HL-60/S4 treated with retinoic acid at 250 ng/mL for 4 days and 3 days (cell line): ENCODE measurements at regions not wholly inside any gene's neighbourhood (a gene's known extent, or its start where the extent isn't known, plus 50 kb on each side); places are given as distances from the start of the nearest gene placed in this dataset.

Experiments
- in situ Hi-C: fragments of 300-500 bp; cut with MboI; formaldehyde crosslinking; loops from 2 replicates; pipeline ENCODE4 v1.7.0; 2022; ENCODE audit warnings: low sequenced_read_pairs

DNA sequence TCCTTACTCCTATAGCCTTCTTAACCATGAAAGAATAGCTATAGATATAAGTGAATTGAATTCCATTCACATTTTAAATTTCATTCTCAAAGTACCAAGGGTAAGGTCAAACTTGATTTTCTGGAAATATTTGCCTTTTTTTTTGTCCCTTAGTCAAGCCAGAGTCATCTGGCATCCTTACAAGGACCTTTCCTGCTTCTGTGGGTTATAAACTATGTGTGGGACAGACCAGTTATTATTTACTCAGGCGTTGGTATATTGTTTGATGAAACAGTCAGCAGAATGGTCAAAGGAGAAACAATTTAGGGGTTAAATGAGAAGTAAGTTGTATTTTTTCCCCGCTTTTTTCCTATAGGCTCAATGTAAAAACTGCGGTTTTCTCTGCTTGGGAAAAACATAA lies 1103.2 kb upstream of the ZEB2 start:
- in situ Hi-C loops, result no loop called here

DNA sequence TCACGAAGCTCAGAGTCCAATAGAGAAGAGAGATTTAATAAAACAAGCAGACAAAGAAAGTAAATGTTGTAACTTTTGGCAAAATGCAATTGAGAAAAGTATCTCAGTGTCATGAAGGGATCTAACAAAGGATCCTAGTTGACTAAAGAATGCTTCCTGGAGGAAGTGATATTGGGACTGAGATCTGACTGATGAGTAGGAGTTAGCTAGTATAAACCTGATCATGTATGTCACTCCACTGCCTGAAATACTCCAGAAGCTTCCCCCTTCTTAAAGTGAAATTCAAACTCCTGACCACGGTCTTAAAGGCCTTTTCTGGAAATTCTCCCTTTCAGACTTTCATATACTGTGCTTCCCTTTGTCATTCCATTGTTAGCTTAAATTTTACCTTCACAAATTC lies 1102.4 kb upstream of the ZEB2 start:
- in situ Hi-C loops, result no loop called here

DNA sequence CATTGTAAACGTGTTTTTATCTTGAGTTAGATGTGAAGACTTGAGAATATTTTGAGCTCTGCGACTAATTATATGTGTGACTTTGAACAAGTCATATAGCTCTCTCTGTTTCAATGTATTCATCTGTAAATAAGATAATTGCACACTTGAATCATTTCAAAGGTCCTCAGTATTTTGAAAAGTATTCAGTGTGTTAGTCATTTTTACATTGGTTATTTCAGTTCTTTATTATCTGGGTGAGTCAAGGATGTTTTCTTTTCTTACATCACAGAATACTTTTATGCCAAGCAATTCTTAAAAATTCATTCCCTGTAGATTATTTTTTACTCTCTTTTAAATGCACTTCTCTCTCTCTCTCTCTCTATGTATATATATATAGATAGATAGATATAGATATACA lies 1098.0 kb upstream of the ZEB2 start:
- in situ Hi-C loops, result no loop called here

DNA sequence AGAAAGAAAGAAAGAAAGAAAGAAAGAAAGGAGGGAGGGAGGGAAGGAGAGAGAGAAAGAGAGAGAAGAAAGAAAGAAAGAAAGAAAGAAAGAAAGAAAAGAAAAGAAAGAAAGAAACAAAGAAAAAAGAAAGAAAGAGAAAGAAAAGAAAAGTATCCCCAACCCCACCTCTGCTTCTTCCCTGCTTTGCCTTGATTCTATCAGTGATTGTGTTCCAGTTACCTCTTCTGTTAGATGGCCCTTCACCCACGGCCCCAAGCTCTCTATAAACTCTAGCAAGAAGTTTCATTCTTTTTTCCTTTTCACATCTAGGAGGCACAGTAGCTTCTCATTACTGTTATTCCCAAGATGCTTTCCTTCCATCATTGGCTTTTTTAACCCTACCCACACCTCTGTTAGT lies 1097.5 kb upstream of the ZEB2 start:
- in situ Hi-C loops, result no loop called here

DNA sequence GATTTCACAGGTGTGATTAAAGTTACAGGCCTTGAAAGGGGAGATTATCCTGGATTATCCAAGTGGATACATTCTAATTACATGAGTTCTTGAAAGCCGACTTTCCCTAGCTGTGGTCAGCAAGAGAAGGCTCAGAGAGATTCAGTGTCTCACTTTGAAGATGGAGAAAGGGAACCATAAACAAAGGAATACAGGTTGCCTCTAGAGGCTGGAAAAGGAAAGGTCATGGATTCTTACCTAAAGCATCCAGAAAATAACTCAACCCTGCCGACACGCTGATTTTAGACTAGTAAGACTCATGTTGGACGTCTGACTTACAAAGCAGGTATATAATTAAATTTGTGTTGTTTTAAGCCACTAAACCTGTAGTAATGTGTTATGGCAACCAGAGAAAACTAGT lies 1095.7 kb upstream of the ZEB2 start:
- in situ Hi-C loops, result no loop called here

DNA sequence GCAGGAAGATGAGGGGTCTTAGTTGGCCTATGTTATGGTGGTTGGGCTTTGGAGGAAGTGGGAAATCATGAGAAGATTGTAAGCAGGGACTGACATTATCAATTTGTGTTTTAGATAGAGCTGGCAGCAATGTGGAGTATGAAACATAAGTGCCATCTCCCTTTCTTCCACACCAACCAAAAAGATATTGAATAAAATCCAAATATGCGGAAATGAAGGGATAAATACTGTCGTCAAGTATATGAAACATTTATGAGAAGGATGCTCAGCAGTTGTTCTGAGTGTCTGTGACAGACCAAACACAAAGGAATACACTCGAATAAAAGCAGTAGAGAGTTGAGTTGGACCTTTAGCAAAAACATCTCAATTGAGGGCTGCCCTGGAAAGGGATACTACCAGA lies 1090.0 kb upstream of the ZEB2 start:
- in situ Hi-C loops, result no loop called here

DNA sequence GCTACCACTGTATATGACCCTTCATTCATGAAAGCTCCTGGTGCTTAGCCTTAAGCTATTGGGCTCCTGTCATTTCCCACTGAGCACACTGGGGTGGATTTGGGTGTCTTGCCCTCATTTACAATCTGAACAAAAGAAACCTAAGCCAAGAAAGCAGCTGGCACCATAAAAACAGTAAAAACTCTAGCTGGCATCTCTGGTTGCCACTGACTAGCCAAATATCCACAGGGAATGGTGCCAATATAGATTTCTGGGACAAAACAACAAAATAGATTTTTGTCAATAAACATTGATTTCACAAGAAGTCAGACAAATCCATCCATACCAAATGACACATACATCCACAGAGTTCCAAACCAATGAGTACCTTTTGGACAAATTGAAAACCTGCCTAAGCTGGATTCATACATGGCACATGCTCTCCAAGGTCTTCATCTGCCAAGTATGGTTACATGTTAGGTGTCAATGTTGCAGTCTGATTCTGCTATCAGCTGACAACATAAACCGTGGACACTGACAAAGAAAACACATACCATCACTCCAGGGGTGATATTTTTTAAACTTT lies 1081.5 kb upstream of the ZEB2 start:
- in situ Hi-C loops, result no loop called here

DNA sequence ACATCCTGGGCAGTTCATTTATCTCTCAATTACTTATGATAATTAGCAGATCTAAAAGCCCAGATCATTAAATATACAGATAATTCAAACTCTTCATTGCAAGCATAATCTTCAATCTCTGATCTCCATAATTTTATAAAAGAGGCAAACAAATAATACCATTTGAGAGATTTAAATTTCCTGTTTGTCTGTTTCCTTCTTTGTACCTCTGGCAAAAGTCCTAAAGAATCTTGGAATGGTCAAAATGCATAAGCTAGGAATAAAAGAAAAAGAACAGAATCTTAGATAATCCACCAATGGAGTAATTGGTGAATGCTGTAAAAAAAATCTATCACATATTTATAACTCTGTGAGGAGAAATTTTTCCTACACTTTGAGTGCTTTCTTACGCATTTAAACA lies 1080.9 kb upstream of the ZEB2 start:
- in situ Hi-C loops, result no loop called here

DNA sequence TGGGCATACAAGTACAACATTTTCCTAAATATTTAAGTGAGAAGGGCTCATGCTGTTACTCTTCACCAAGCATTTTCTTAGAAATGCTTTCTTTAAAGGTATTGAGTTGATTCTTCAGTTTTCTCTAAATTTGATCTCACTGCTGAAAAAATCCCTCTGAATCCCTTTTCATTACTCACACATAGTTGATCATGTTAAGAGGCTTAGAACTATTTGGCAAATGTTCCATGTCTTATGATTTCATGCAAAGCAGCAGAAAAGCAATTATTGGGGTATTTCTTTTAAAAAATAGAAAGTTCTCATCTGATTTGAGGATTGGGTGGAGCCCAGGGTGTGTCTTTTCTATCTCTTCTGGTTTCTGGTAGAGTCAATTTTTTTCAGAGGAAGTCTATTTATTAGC lies 1079.8 kb upstream of the ZEB2 start:
- in situ Hi-C loops, result no loop called here

DNA sequence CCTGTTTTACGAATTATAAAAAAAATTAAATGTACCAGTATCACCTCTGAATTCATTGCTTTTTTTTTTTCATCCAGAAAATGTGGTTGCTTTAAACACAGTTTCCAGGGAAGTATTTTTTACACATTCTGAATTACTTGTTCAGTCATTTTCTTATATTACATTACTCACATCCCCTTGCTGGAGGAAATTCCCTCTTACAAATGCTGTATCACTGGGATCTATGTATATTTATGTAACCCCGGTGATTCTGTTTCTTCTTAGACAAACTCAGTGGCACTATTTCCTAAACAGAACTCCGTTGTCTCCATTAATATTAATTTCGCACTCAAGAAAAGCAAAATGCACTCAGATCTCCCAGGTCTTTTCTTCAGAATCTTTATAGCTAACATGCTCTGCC lies 1078.5 kb upstream of the ZEB2 start:
- in situ Hi-C loops, result no loop called here

DNA sequence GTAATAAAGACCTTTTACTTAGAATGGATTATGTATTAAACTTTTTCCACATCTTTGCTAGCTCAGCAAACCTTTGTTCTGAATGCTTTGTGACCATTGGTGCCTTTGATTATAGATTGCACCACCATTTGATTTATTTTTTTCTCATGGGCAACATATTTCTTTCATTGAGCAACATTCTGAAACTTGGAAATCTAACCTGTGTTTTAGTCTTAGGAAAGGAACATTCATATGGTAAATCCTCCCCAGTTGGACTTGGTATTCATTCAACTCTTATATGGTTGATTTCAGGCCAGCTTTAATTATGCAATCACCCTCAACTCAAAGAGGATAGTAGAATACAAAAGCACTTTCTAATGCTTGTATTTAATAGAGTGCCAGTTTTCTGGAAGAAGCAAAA lies 1077.9 kb upstream of the ZEB2 start:
- in situ Hi-C loops, result no loop called here

DNA sequence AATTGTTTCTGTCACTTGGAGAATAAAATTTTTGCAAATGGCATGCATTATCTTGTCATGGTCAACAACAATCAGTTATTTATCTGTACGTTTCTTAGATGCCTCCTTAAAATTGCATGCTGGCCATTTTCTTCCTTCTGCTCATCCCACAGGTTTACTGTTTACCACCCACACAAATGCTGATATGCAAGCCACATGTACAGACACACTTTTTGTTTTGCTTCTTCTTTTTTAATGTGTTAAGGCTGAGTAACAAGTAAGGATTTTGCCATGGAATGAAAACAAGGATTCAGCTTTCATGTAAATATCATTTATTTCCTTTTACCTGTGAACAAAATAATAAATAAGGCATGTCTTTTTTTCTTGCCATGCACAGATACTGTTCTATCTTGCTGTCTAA lies 1077.1 kb upstream of the ZEB2 start:
- in situ Hi-C loops, result no loop called here

DNA sequence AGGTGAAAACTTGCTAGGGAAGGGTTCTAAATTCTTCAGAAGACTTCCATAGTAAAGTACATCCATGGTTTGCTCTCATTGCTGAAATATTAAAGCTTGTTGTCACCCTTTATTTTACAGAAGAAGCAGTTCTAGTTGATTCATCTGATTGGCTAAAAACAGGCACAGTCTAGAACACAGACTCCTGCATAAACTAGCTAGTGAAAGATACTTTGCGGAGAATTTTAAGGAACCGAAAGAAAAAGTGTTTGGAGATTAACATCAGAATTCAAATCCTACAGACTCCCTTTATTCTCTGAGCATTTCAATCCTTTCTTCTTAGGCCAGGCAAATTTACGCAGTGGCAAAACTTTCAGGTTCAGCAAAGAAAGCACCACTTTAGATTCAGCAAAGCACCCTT lies 1076.5 kb upstream of the ZEB2 start:
- in situ Hi-C loops, result no loop called here

DNA sequence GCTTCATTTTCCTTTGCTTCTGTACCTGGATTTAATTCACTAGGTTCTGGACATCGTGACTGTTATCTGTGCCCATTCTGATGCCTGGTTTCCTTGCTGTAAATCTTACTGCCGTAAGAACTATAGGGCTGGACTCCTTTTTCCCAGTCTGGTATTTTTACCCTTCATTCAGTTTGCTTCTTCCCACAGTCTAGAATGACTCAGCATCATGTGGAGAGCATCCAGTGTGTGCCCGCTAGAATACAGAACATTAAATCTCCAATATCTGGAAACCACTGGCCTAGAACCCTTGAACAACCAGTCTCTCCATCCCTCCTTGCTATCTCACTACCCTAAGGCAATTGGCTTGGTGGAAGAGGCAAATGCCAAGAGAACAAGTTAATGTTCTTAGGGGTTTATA lies 1075.4 kb upstream of the ZEB2 start:
- in situ Hi-C loops, result no loop called here

DNA sequence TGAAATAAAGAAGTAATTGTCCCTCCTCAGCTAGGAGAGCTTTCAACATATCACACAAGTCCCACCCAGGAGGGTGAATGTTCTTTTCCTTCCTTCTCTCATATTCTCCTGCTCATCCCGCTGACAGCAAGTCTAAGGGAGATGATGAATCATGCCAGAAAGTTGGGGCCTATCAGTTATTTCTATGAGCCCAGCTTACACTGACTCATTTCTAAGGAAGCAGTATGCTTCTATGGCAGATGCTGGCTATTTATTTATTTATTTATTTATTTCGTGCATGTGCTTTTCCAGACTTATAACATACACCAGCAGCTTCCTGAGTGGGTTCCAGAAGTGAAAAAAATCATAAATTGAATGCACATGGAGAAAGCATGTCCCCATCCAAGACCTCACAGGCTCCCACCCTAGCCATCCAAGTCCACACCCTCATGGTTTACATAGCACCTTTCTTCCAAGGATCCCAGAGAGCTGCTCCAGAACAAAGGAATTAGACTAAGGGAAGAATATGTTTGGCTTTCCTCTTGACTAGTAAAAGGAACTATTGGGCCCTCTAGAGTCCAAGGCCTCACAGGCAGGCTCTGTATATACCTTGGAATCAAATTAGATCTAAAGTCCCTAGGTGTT lies 1074.2 kb upstream of the ZEB2 start:
- in situ Hi-C loops, result no loop called here

DNA sequence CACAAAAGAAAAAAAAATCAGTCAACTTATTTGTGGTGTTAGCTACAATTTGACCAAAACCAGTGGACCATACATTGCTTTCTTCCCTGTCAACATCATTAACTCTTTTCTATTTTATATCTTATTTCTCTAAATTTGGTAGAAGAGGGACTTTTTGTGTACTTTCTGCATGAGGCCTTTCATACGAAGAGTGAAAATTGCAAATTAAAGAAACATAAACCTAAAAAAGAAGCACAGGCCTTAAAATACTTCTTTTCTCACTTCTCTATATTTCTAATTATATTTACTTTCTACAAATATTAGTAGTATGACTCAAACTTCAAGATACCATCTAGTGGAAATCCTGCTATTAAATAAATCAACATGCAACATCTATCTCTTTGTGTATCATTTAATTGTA lies 1073.4 kb upstream of the ZEB2 start:
- in situ Hi-C loops, result no loop called here

DNA sequence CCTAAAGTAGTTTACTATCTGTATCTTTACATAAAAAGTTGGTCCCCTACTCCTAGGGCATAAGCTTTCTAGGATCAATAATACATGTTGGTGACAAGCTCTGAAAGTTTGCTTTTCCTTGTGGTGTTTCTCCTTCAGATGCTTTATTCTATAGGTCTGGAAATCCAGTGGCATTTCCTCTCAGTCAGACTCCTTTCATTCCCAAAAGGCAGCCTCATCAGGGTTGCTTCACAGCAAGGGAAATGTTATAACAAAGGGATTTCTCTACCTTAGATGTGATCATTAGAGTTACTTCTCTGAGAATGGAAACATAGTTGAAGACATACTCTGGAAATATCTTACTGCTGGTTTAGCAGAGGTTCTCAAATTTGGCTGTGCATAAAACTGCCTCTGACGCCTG lies 1072.4 kb upstream of the ZEB2 start:
- in situ Hi-C loops, result no loop called here

DNA sequence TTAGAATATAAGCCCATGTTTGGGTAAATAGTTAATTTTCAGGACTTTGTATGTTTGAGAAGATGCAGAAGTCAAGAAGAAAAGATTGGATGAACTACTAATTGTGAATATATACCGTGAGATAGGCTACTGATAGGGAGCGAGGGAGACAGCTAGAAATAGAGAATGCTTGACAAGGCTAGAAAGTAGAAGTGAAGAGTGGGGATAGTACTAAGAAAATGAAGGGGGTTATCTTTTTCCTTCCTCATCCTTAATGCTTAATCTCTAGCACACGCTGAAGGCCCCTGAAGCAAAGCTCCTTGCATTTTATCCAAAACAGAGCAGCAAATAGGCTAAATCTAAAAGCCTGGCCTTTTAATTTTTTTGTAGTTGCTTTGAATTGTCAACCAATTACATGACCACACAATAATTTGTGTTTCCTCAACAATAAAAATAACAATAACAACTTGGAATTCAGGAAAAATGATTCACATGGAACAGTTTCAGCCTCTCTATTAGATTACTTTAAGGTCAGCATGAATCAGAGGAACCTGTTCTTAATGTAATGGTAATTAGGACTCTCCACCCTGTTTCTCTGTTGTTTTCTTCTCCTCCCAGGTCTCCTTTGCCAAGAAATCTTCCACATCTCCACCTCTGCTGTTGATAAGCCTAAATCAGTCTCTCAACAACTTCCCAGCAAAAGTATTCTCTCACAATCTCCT lies 1071.3 kb upstream of the ZEB2 start:
- in situ Hi-C loops, result no loop called here

DNA sequence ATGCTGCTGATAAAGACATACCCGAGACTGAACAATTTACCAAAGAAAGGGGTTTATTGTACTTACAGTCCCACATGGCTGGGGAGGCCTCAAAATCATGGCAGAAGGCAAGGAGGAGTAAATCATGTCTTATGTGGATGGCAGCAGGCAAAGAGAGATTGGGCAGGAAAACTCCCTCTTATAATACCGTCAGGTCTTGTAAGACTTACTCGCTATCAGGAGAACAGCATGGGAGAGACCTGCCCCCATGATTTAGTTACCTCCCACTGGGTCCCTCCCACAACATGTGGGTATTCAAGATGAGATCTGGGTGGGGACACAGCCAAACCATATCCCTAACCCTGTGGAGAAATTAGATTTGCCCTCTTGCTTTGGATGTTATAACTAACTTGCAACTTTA lies 1068.0 kb upstream of the ZEB2 start:
- in situ Hi-C loops, result no loop called here

DNA sequence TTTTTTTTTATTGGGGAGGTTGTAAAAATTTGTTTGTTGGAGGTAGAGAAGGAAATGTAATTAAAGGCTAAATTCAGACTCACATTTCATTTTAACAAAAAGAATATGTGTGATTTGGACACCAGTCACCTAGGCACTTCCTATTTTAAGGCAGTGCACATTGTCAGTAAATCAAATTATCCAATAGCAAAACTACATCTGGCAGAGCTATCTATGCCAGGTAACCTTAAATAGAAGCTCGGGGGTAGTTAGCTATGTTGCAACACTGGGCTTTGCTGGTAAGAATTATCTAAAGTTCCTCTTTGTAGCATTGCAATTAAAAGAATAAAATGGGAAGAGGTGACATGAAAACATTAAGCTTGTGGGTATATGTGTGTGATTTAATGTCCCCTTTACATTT lies 1064.4 kb upstream of the ZEB2 start:
- in situ Hi-C loops, result no loop called here

DNA sequence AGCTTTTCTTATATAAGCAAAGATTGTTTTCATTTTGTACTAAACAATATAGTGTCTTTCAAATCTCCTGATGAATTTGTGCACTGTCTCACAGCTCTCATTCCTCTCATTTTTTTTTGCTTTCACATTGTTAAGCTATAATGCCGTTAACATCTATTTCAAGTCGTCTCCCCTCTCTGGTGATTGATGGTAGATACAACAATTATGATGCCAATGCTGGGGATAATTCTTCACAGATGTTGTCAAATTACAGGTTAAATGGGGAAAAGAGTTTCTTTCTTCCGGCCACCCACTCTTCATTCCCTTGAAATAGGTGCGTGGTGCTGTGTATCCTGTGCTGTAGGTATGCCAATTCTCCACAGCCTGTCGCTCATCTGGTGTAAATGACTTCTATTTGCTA lies 1053.7 kb upstream of the ZEB2 start:
- in situ Hi-C loops, result no loop called here

DNA sequence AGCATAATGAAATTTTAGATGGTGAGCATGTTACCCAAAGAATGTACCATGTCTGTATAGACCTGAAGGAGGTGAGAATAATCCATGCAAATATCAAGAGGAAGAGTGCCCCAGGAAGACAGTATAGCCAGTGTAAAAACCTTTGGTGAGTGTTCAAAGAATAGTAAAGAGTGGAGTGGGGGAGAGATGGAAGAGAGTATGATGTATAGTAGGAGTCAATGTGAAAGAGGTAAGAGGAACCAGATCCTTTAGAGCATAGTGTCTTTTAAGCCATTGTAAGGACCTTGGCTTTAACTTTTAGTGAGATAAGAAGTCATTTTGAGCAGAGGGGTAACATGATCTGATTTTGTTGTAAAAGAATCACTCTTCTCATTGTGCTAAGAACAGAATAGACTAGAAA lies 1052.3 kb upstream of the ZEB2 start:
- in situ Hi-C loops, result no loop called here

DNA sequence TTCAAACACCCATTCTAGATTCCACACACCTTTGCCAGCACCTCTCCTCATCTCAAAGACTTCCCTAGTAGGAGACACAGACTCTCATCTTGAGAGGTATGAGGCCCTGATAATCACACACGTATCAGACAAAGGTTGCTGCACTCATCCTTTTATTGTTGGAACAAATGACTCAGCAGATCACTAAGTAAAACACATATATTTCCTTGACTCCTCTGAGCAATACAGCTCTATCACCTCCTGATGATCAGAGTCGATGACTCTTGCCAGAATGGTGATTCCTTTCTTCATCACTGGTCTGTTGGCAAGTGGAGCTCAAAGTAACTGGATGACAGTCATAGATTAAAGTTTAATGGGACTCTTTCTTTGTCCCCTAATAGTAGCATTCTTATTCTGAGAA lies 1049.2 kb upstream of the ZEB2 start:
- in situ Hi-C loops, result no loop called here
